ENCODE measurements at regions not wholly inside any gene's neighbourhood (a gene's known extent, or its start where the extent isn't known, plus 50 kb on each side); places are given as distances from the start of the nearest gene placed in this dataset.

DNA sequence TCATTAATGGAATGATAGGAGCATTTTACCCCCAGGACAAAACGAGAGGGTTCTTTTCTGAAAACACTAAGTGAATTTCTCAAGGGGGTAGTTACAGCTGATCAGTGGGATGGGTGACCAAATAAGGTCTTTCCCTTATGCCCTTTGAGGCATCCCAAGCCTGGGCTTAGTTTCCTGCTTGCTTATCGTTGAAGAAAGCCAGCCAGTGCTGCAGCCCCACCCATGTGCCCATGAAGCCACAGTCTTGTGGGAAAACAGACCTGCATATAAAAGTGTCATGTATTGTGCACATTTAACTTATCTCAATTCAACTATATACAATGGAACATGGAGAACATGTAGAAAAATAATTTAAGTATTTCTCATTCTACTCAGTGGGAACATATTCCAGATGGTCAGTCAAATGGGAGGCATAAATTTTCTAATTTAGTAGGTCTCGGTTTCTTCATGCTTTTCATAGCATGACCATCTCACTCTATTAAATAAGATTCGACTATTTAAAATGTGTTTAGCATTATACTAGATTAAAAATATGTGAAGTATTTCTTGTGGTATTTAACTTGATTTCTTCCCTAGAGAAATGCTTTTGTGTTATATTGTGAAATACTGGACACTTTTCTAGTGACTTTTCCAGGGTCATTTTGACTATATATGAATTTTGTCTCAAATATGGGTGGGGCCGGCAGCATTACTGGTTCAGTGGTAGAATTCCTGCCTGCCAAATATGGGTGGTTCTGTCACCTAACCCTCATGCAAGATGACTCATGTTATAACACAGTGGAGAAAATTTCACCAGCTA, 189.7 kb upstream of the SGCD start:
- no peak for DNase-seq (ENCODE audit: low spot score)

DNA sequence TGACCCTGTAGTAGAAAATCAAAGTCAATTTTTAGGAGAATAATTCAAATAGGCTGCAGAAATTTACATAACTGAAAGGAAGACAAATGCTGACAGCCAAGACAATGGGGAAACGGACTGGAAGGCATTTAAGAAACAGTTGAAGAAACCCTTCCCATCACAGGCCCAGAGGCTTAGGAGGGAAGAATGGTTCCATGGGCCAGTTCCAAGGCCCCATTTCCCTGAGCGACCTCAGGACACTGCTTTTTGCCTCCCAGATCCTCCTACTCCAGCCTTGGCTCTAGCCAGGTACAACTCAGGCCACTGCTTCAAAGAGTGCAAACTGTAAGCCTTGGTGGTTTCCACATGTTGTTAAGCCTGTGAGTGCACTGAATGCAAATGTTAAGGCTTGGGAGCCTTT, 184.1 kb upstream of the SGCD start:
- DNase-seq (ENCODE audit: low spot score), result no peak

DNA sequence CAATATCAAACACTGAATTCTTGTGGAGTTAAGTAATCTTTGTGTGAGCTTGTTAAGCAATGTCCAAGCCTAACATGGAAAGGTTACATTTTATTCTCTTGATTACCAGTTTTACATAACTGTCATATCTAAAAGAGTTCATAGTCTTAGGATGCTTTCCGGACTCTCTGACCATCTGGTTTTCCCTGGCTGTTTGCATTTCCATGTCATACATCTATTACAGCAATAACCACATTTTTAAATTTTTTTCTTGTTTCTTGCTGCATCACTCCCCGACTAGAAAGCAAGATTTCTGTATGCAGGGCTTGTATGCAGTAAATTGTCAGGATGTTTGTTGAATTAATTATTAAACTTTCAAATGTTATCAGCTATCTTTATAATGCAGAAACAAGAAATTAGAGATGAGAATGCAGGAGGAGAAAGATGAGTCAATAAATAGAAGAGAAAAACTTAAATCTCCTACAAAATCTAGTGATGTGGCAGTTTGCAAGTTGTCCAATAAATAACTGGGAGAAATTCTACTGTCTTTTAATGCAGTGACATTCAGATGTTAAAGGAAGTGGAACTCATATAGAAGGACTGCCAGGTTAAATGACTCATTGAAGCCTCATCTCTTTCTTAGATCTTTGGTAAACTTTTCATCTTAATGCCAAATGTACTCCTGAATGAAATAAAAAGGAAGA, 179.6 kb upstream of the SGCD start:
- DNase-seq (ENCODE audit: low spot score), result no peak

DNA sequence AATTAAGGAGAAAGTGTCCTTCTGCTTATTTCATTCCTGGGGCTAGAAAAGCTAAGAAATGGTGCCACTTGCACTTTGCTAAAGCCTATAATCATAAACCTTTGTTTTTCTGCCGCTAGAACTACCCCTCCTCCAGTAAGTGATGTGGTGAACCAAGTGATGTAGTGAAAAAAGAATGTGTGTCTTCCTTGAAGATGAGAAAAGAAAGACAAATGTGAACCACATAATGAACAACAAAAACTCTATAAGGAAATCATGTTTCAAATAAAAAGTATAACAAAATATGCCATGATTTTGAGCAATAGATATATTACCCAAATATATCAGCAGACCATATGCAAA, 179.0 kb upstream of the SGCD start:
- no peak for DNase-seq (ENCODE audit: low spot score)

DNA sequence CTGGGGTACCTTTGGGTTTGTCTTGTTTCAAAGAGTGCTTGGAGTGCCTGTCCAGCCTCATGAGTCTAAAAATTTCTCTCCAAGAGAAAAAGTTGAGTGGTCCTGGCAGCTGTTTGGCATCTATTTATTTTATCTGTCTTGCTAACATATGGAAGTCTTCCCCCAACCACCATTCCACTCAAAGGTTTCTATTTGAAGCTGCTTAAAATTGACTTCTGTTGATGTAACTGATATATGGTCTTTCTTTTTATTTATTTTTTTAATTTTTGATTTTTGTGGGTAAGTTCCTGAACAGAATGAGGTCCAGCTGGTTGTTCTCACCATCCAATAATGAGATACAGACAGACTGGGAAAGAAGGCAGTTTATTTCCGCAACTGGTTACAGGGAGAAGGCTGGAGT, 178.7 kb upstream of the SGCD start:
- no peak for DNase-seq (ENCODE audit: low spot score)

DNA sequence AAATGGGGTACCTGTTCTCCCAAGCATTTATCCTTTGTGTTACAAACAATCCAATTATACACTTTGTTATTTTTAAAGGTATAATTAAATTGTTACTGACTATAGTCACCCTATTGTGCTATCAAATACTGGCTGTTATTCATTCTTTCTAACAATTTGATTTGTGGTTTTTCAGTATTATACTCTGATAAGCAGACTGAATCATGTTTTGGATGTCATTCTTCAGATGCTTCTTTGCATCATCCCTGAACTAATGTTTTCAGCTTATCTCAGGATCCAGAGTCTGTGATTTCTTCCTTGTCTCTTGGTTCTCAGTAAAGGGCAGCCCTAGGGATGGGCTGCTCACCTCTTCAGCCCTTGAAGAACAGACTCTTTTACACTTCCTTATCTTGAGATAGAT, 177.8 kb upstream of the SGCD start:
- DNase-seq (ENCODE audit: low spot score), result no peak

DNA sequence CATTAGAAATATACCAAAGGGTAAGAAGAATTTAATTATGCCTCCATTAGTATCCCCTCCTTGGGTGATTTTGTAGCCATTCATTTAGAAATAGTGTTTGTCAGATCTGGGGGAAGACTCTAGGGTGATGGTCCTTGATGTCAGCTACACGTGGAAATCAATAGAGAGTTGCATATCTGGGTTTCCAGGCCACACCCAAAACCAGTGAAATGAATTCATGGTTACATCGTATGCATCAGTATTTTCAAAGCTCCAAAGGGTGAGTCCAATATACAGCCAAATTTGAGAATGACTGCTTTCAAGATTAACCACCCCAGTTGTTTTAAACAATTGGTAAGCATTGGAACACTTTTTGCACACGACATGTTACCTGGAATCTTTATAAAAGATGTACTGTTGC, 173.4 kb upstream of the SGCD start:
- no peak for DNase-seq (ENCODE audit: low spot score)

DNA sequence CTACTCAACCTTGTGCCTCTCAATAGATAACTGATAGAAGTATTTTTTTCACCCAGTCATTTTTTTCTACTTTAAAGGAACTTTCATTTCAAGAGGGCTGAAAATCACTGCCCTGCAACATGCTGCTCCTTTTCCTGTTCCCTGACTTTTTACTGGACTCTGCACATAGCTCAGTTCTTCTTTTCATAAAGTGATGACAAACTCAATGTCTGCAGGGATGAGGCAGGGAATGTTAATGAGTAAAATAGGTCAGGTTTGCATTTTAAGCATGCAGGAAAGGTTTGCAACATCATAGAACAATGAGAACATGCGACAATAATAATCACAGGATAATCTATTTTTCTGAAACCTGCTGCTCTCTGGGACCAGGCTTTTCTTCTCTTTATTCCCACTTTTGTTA, 172.2 kb upstream of the SGCD start:
- DNase-seq (ENCODE audit: low spot score), result no peak

DNA sequence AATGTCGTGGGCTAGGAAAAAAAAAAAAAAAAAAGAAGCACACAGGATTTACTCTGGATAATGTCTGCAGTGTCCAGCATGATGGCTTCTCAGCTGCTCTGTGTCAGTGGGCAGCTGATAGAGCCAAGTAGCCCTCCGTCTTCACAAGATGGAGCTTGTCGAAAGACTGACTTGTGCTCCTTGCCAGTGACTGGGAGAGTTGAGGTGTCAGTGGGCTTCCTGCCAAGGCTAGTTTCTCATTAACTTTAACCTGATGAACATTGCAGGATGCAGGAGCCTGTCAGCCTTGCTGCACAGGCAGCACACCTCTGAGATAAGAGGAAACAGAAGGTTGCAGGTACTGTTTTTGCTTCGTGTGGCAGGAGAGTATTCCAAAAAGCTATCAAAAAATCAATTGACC, 171.4 kb upstream of the SGCD start:
- DNase-seq (ENCODE audit: low spot score), result no peak

DNA sequence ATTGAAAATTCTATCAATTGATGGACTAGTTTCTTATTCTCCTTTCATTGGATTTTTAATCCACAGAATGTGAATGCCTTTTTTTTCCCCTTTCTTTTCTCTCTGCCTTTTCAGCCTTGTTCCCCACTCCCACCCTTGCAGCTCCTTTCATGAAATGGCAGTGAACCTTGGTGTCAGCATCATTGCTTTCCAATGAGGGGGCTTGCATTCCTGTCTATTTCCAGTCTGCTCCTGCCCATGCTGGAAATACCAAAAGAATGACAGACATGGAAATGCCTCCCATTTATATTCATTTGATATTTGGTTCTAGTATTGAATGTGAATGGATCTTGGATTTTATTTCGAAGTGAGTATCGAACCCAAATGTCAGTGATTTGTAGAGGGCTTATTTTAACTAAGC, 162.7 kb upstream of the SGCD start:
- no peak for DNase-seq (ENCODE audit: low spot score)

DNA sequence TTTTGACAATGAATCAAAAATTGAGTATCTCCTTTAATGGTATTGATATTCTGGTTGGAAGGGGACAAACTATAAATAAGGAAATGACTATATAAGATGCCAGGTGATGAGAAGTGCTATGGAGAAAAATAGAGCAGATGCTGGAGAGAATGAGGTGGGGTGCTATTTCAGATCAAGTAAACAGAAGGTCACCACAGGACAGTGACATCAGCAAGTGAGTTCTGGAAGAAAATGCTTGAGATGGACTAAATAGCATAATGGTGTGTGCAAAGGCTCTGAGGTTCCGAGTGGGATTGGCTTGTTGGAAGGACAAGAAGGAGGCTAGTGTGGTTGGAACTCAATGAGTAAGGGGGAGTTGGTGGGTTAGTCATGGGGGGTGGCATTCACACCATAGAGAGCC, 157.5 kb upstream of the SGCD start:
- DNase-seq (ENCODE audit: low spot score), result no peak

DNA sequence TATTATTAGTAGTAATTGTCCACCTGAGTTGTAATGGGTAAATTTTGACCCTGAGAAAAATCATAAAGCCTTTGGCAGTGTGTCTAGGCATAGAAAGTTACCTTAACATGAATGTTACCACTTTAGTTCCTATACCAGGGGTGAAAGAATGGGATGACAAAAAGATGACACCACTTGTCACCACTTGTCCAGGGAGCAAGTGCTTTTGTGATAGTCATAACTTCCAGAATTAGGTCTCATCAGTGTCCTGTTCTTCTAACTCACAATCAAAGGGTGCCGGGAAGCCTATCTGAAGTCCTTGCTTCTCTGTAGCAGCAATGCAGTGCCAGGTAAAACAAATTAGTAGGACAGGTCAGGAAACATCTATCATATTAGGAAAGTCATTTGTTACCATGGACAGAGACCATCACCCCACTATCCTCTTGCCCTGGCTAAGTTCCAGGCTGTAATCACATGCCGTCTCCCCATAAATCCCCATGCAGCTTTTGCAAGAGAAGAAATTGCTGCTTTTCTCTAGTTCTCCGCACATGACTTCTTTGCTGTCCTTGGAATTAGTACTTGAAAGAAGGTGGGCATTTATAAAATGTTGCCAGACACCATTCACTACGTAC, 156.5 kb upstream of the SGCD start:
- no peak for DNase-seq (ENCODE audit: low spot score)

DNA sequence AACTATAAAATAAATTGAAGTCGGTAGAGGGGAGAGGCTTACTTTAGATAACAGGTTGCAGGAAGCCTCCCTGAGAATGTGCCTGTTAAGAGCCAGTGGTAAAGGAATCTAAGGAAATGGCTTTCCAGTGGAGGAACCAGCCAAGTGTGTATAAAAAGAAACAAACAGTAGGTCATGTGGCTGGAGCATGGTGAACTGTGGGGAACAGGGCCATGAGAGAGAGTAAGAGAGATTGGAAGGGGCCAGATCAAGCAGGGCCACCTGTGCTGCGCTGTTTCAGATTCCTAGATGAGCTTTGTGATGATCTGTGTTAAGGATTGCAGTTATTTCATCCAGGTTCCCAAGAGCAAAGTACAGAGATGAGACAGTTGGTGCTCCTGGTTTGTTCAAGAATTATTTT, 152.7 kb upstream of the SGCD start:
- DNase-seq (ENCODE audit: low spot score), result no peak

DNA sequence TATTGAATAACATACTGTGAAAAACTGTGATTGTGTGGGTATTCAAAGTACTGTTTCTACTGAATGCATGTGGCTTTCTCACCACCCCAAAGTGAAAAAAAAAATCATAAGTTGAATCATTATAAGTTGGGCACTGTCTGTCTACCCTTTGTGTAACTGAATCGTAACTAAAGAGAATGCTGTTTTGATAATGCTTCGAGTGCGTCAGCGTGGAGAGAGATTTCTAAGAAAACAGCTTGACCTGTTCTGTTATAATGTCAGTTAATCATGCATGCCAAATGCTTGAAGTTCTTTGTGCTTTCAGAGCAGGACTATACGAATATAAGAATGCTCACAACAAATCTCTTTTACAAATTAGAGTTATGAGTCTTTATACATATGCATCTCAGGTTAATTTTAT, 148.8 kb upstream of the SGCD start:
- no peak for DNase-seq (ENCODE audit: low spot score)

DNA sequence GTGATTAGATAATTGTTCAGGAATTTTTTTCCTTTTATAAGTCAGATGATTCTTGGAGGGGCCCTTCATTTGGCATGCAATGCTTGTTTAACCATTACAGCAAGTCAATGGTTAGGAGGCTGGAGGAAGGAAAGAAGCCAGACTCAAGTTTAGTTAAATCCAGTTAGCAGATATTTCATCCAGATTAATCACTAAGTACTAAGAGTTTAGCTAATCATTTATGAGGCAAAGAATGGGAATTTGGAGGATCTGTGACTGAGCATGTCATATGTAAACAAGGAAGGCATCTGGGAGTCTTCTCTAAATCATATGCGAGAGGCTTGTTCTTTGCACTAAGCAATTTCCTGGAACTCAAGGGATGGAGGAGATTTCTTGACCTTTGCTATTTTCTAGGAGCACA, 145.3 kb upstream of the SGCD start:
- no peak for DNase-seq (ENCODE audit: low spot score)

DNA sequence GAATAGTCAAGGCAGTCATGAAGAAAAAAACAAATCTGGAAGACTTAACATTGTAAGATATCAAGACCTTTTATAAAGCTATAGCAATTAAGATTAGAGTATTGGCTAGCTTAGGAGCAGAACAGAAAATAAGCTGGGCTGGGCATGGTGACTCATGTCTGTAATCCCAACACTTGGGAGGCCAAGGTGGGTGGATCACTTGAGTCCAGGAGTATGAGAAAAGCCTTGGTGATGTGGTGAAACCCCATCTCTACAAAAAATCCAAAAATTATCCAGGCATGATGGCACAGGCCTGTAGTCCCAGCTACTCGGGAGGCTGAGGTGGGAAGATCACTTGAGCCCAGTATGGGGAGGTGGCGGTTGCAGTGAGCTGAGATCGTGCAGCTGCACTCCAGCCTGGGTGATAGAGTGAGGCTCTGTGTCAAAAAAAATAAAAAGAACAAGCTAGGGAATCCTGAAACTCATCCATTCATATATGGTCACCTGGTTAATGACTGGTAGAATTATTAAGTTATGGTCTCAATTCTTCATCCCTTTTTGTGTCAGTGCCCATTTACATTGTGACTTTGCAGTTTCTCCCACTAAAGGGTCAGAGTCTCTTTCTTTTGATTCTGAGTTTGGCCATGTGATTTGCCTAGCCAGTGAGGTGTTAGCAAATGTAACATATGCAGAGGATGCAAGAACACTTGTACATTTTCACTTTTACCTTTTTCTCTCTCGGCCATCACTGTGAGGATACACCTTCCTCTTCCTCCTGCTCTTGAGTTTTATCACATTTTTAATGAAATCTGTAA, 144.6 kb upstream of the SGCD start:
- no peak for DNase-seq (ENCODE audit: low spot score)

DNA sequence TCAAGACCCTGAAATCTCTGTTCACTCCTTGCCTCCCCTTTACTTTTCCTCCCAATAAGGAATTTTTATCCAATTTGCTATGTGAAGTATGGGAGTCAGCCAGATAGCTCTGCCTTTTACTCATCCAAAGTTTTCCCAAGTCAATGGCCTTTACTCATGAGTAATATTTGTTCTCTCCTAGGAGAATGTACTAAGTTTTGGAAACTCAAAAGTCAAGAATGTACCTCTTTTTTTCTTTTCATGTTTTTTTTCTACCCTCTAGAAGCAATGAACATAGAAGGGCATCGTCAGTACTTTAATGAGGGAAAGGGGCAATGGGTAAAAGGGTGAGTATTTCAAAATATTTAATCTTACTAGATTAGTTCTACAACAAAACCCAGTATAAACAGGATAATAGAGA, 140.2 kb upstream of the SGCD start:
- no peak for DNase-seq (ENCODE audit: low spot score)

DNA sequence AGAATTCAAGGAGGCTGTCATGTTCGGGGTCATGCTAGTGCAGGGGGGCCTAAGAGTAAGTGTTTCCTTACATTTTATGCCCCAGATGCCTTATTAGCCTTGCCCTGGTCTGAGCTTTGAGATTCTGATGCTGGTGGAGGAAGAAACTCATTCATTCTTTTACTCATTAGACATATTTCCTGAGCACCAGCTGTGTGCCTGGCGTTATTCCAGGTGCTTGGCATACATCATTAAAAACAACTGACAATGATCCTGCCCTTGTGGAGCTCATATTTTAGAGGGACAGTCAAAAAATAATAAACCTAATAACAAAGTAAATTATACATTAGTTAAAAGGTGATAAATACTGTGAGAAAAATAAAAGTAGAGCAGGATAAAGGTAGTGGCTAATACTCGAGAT, 138.9 kb upstream of the SGCD start:
- DNase-seq (ENCODE audit: low spot score), result no peak

DNA sequence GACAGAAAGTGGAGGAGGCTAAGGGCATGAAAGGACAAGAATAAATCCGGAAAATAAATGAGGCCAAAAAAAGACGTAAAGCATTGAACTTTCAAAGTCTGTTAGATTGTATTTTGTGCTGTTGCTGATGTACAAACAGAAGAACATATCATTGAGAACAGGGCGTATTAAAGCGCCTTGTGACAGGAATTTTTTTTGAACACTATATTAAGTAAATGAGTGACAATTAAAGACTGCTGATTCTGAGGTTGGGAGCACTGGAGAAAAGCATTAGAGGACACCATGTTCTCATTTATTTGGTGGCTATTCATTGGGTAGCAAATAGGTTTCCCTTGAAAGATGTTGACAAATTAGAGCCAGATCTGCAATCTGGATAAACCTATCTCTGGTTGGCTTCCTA, 137.3 kb upstream of the SGCD start:
- DNase-seq (ENCODE audit: low spot score), result no peak

DNA sequence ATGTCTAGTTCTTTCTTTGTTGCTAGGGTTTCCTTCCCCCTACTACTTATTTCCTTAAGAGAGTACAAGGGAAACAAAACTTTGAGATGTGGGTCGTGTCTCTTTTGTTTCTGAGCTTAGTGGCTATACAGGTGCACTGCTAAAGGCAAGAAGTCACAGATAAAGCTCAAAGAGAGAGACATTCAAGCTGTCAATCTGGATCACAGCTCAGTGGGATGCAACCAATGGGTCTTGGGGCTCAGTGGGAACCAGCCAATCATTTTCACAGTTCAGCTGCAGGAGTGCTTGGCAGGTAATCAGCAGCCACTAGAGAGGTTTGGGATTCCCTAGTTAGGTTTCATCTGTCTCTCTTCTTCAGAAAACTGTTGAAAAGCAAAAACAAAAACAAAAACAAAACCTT, 135.4 kb upstream of the SGCD start:
- no peak for DNase-seq (ENCODE audit: low spot score)

DNA sequence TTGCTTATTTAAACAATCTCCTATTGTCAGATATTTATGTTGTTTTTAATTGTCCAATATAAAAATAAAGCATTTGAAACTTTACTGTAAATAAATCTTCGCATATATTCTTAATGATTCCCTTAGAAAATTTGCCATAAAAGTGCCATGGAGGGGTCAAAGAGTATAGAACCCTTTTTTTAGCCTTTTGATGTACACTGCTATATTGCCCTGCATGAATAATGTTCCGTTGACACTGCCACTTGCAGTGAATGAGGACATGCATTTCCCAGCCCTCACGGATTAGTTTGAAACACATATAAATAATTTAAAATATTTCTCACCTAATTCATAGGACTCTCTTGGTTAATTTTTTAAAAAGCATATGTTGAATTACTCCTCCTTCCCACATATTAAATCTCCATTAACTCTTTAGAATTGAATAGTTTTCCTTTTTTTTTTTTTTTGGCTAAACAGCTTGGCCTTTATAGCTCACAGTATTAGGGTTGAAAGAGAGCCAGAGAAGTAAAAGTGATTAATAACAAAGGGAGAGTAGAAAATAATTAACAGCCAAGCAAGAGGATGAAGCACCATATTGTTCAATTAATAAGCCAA, 129.8 kb upstream of the SGCD start:
- no peak for DNase-seq (ENCODE audit: low spot score)

DNA sequence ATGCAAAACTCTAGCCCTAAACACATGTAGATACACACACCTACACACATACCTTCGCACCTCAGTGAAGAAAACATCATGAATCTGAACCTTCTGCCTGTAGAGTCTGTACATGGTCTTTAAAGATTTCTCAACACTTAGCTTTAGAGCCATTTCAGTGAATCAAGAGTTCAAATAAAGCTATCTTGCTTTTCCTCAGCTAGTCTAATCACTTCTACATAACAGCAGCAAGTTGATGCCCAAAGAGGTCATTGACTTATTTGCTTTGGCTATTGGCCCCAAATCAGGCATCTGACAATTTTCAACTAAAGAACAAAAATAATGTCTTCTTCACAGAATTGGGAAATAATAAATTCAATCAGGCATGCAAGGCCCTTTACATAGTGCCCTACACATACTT, 127.9 kb upstream of the SGCD start:
- DNase-seq (ENCODE audit: low spot score), result no peak

Measured in hematopoietic multipotent progenitor cell treated with erythropoietin and hydrocortisone succinate and interleukin-3 and kit ligand, for 15 days (in vitro differentiated cells).